Left ventricle myocardium inferior (tissue), 1 donor: ENCODE measurements at regions not wholly inside any gene's neighbourhood (a gene's known extent, or its start where the extent isn't known, plus 50 kb on each side); places are given as distances from the start of the nearest gene placed in this dataset.
"Not testable (repeated sequence)": the region's sequence is repeated elsewhere in the genome, so short reads cannot be mapped to it uniquely, and the experiment has no call there.

ENCODE experiments used
- DNase-seq: peaks from one replicate; pipeline ENCODE4 v3.0.0-alpha.2; 2020
- H3K27ac ChIP-seq: fragments of 200-600 bp; replicated peaks from 2 replicates; pipeline ENCODE4 v1.8.0; 2021
- H3K27me3 ChIP-seq: fragments of 200-600 bp; 2 replicates; pipeline ENCODE4 v1.8.0; 2021; ENCODE audit warnings: low read depth
- H3K36me3 ChIP-seq: fragments of 200-600 bp; 2 replicates; pipeline ENCODE4 v1.8.0; 2021
- H3K4me1 ChIP-seq: fragments of 200-600 bp; 2 replicates; pipeline ENCODE4 v1.8.0; 2021
- H3K4me3 ChIP-seq: fragments of 200-600 bp; 2 replicates; pipeline ENCODE4 v1.8.0; 2021; ENCODE audit warnings: mild to moderate bottlenecking, moderate library complexity
- H3K9me3 ChIP-seq: fragments of 200-600 bp; replicated peaks from 2 replicates; pipeline ENCODE4 v1.8.0; 2021
- intact Hi-C: fragments of 100-400 bp; cut with micrococcal nuclease; formaldehyde crosslinking; loops from one replicate; pipeline ENCODE4 v1.11.0; 2022
- TF ChIP-seq, protein P1 (sequence below): fragments of 200-600 bp; IDR thresholded peaks from 2 replicates; pipeline ENCODE4 v1.8.0; 2021; ENCODE audit warnings: antibody characterized with exemption, mild to moderate bottlenecking, borderline replicate concordance
- donor health status: DM: no; HTN: yes; CAD: no; lungs with severe emphysema.

DNA sequence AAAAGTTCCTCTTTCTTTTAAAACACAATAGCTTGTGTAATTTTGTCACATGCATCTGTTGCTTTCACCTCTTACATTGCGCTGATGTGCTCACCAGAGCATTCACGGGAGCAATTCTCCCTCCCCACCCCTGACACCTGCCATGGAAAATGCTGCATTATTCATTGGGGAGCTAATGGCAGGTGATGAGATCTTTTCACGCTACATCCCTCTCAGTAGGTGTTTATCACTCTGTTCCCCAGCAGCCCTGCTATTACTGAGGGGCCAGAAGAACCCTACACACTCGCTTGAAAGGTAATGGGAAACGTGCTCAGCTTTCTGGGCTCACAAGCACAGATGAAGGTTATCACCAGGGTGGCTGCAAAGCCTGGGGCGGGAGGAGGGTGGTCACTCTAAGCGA is 398.0 kb downstream of the PSAT1 start:
- no peak for DNase-seq
- no peaks in the 10 kb centered on the region for H3K9me3 ChIP-seq
- intact Hi-C loops = no loop called here
- H3K4me1 ChIP-seq = no peaks in the 10 kb centered on the region
- no peaks in the 10 kb centered on the region for H3K27me3 ChIP-seq
- H3K4me3 ChIP-seq = no peak overlapping the region
- TF ChIP-seq, protein P1, sequence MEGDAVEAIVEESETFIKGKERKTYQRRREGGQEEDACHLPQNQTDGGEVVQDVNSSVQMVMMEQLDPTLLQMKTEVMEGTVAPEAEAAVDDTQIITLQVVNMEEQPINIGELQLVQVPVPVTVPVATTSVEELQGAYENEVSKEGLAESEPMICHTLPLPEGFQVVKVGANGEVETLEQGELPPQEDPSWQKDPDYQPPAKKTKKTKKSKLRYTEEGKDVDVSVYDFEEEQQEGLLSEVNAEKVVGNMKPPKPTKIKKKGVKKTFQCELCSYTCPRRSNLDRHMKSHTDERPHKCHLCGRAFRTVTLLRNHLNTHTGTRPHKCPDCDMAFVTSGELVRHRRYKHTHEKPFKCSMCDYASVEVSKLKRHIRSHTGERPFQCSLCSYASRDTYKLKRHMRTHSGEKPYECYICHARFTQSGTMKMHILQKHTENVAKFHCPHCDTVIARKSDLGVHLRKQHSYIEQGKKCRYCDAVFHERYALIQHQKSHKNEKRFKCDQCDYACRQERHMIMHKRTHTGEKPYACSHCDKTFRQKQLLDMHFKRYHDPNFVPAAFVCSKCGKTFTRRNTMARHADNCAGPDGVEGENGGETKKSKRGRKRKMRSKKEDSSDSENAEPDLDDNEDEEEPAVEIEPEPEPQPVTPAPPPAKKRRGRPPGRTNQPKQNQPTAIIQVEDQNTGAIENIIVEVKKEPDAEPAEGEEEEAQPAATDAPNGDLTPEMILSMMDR = no peak
- H3K27ac ChIP-seq = no peak overlapping the region
- H3K36me3 ChIP-seq = no peaks in the 10 kb centered on the region

DNA sequence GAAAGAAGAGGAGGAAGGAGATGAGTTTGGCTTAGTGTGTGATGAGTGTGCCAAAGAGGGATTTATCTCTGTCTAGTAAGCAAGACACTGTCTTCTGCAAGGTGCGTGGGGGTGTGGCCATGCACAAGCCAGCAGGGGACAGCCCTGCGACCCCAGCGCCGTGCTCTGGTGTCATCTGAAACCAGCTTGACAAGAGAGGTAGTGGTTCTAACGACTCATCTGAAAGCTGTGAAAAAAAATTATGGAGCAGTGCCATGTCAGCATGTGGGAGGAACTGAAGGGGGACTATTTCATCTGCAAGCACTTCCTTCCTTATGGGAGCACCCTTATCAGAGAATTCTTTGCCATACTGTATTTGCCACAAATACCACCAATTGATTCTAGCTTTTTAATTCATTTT is 398.6 kb downstream of the PSAT1 start:
- intact Hi-C loops = no loop called here
- no peaks in the 10 kb centered on the region for H3K9me3 ChIP-seq
- DNase-seq = no peak
- H3K36me3 ChIP-seq = no peaks in the 10 kb centered on the region
- TF ChIP-seq, protein P1 = no peak
- no peaks in the 10 kb centered on the region for H3K27me3 ChIP-seq
- no peak overlapping the region for H3K4me3 ChIP-seq
- no peak overlapping the region for H3K27ac ChIP-seq
- no peaks in the 10 kb centered on the region for H3K4me1 ChIP-seq

DNA sequence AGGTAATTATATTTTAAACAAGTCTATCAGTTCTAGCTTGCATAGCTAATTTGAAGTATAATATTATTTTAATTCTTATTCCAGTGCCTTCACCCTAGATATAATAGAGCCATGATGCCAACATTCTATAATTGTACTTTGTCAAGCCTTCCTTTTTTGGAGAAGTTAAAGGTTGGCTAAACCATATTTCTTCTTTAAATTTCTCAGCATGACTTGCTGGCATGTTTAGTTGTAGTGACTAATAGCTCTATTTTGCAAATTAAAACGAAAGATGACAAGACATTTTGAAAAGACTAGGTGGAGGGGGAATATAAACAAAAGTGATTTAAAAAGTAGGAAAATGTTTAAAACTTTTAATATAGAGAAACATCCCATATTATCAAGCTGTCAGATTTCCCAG is 400.7 kb downstream of the PSAT1 start:
- Histone ChIP-seq H3K9me3 (no peaks in the 10 kb centered on the region), H3K27me3 (no peaks in the 10 kb centered on the region), H3K4me1 (no peaks in the 10 kb centered on the region), H3K36me3 (no peaks in the 10 kb centered on the region), H3K27ac (no peak overlapping the region), H3K4me3 (no peak overlapping the region)
- TF ChIP-seq, protein P1 = no peak
- intact Hi-C loops = no loop called here
- no peak for DNase-seq

DNA sequence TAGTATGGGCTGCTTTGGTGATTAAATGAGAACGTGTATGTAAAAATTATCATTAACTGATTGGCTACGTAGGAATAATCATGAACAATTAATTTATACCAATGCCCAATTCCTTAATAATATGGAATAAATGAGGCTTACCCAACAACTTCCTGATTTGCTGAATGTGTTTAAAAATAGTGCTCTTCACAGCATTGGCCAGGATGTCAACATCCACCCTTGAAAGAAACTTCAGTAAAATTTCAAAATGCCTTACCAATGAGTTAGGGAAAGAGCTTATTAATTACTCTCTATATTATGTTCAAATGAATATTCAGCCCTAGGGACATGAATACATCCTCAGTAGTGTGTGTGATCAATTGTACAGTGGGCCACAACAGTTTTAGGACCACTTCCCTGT is 401.4 kb downstream of the PSAT1 start:
- H3K36me3 ChIP-seq = no peaks in the 10 kb centered on the region
- H3K4me3 ChIP-seq = no peak overlapping the region
- no peaks in the 10 kb centered on the region for H3K4me1 ChIP-seq
- intact Hi-C loops = no loop called here
- no peaks in the 10 kb centered on the region for H3K27me3 ChIP-seq
- H3K27ac ChIP-seq = no peak overlapping the region
- H3K9me3 ChIP-seq = no peaks in the 10 kb centered on the region
- no peak for DNase-seq
- TF ChIP-seq, protein P1 = no peak

DNA sequence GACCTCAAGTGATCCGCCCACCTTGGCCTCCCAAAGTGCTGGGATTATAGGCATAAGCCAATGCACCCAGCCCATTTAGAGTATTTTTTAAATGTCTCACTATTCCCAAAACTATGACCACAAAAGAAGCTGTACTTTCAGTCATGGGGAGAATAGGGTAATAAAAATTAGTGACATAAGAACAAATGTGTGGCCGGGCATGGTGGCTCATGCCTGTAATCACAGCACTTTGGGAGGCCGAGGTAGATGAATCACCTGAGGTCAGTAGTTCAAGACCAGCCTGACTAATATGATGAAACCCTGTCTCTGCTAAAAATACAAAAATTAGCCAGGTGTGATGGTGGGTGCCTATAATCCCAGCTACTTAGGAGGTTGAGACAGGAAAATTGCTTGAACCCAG is 402.3 kb downstream of the PSAT1 start:
- DNase-seq, H3K4me3 ChIP-seq, H3K9me3 ChIP-seq, H3K27me3 ChIP-seq, H3K4me1 ChIP-seq, H3K27ac ChIP-seq, intact Hi-C loops, H3K36me3 ChIP-seq: not testable (repeated sequence)

DNA sequence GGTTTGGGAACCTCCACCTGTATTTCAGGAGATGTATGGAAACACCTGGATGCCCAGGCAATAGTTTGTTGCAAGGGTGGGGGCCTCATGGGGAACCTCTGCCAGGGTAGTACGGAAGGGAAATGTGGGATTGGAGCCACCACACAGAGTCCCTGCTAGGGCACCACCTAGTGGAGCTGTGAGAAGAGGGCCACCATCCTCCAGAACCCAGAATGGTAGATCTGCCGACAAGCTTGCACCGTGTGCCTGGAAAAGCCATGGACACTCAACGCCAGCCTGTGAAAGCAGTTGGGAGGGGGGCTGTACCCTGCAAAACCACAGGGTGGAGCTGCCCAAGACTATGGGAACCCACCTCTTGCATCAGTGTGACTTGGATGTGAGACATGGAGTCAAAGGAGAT is 407.2 kb downstream of the PSAT1 start:
- H3K27ac ChIP-seq, DNase-seq, intact Hi-C loops, H3K4me1 ChIP-seq, H3K36me3 ChIP-seq, H3K27me3 ChIP-seq, H3K9me3 ChIP-seq, H3K4me3 ChIP-seq: not testable (repeated sequence)

DNA sequence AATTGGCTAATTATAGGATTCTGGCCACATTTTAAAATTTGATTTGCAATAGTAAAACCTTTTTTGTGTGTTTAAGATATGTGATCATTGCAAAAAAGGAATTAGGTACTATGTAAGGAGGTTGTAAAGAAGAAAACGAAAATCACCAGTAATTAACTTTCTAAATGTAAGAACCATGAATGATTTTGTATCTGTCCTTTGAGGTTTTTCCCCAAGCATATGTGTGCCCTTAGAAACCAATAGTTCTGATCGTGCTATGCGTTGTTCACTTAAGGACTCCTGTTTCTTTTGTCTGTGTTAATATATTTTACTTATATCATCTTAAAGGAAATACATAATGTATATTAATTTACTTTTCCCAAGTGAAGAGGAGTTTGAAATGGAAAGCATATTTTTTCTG is 410.2 kb downstream of the PSAT1 start:
- Histone ChIP-seq H3K4me3 (no peak overlapping the region), H3K4me1 (no peaks in the 10 kb centered on the region), H3K27me3 (no peaks in the 10 kb centered on the region), H3K27ac (no peak overlapping the region), H3K9me3 (peaks cover 3% of the 10 kb centered on the region), H3K36me3 (no peaks in the 10 kb centered on the region)
- TF ChIP-seq, protein P1 = no peak
- intact Hi-C loops = no loop called here
- no peak for DNase-seq
